NCI-H526 treated with DMSO at 0.1 percent for 48 hours (cell line): ENCODE measurements at regions not wholly inside any gene's neighbourhood (a gene's known extent, or its start where the extent isn't known, plus 50 kb on each side); places are given as distances from the start of the nearest gene placed in this dataset.
A peak's percentile ranks its signal among the peaks of the same experiment; 100 is the strongest.

ENCODE experiments used
- DNase-seq: peaks from one replicate; lab custom pipeline; 2025; lab: John Stamatoyannopoulos, UW

DNA sequence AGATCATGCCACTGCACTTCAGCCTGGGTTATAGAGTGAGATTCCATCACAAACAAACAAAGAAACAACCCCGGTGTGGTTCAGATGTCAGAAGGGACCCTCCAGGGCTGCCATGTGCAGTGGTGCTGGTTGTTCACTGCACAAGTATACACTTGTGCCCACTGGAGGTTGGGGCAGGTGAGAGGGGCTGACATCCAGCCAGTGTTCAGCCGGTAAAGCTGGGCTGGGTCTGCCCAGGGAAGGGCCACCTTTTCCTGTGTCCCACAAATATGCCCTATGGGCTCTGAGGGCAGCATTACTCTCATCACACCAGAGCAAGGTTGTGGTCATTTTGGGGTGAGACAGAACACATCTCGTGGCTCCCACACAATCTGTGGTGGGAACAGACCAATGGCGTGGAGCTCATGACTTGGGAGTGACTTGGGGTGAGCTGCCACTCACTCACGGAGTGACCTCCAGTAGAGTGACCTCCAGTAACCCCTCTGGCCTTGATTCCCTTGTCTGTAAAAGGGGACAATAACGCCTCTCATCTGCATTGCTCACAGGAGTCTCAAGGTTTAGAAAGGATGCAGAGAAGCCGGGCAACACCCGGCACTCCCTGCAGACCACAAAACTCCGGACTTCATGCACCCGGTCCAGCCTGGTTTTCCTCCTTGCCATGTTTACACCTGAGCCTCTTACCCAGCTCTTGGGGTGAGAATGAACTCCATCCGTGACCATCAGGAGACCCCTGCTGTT lies 69.0 kb upstream of the VRK1 start:
- no peak for DNase-seq

DNA sequence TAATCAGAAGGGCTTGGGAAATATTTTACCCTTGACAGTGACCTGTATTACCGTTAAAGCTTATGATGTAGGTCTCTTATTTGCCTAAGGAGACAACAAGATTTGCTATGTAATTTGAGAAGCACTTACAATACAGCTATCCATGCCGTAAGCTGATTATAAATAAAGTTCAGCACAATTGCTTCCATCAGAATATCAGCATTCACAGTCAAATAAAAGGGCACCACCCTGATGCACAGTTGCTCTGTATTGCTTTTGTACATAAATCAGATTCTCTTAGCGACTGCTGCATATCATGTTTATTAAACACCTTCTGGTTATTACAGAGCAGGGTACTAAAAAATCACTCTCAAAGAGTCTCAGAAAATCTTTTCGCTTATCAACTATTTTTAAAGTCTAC lies 67.3 kb upstream of the VRK1 start:
- DNase-seq, result peak; percentile 88

DNA sequence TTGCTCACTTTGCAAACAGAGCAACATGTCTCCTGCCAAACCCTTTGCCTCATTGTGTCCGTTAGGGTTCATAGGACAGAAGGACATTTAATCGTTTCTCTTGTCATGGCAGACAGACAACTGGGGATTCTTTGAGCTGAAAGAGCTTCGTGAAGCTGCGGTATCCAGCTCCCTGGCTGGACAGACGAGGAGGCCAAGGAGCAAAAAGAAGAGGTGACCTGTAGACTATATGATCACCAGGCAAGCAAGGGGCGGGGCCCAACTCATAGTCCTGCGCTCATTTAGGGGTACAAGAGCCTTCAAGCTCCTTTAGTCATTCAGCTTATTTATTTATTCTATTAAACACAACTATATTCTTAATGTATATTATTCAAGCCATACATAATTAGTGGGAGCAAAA lies 66.8 kb upstream of the VRK1 start:
- DNase-seq, result no peak

DNA sequence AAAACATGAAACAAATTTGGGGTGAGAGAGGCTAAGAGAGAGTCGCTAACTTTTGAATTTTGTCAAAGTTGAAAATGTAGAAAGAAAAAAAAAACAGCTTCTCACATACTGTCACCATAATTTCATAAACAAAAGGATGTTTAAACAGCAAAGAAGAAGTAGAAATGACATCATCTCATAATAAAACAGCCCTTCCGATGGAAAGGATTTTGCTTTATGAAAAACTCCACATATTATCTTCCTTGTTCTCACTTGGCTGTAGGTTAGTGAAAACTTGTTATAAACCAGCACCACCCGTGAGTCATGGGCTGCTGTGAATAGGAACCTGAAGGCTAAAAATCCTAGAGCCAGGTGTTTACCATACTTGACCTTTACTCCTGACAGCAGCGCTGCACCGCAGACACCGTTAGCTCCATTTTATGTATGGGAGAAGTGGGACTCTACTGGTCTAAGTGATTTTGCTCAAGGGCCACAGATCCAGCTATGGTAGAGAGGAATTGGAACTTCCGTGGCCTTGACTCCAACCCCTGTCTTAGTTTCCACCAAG lies 63.0 kb upstream of the VRK1 start:
- no peak for DNase-seq

DNA sequence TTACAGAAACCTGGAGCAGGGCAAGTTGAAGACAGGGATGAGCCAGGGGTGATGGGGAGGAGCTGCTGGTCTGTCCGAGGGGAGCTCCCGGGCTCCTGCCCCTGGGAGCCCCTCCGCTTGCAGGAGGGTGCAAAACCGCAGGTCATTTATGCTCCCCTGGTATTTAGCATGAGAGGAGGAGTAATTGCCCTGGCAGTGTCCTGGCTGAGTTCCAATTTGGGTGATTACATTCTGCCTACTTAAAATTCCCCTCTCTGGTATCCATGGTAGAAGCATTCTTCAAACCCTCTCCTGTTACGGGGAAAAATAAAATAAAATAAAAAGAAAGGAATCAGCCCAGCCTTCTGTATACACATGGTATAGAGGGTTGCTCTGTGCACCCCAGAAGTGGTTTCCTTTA lies 61.7 kb upstream of the VRK1 start:
- peak; percentile 31 for DNase-seq

DNA sequence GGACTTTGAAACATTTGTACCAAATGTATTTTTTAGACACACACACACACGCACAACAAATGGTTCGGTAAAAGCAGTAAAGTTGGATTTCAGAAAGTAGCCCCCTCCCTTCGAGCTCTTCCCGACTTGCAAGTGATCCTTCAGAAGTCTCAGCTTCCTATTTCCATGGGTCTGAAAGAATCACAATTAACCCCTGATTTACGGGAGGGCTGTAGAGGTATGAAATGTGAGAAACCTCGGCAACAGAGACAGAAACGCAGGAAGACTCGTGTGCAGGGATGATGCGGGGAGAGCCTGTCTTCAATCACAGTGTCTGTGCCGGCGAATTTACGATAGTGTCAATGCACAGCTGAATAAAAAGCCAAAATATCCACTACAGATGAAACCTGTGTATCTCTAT lies 60.7 kb upstream of the VRK1 start:
- no peak for DNase-seq

DNA sequence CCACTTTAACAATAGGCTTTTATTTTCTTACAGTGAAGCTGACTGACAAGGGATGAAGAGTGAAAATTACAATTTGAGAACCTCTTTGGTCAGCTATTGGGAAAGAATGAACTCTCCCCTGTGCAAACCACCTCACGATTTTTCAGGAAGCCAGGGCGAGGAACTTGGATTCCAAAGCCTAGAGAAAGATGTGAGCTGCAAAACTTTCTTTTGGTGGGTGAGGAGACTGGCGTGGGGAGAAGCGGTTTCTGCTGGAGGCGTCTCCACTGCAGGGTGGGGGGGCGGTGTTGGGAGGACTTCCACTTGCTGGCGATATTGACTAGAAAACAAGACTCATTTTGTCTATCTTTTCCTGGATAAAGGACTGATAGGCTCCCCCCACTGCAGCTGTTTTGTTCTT lies 59.3 kb upstream of the VRK1 start:
- DNase-seq, result no peak

DNA sequence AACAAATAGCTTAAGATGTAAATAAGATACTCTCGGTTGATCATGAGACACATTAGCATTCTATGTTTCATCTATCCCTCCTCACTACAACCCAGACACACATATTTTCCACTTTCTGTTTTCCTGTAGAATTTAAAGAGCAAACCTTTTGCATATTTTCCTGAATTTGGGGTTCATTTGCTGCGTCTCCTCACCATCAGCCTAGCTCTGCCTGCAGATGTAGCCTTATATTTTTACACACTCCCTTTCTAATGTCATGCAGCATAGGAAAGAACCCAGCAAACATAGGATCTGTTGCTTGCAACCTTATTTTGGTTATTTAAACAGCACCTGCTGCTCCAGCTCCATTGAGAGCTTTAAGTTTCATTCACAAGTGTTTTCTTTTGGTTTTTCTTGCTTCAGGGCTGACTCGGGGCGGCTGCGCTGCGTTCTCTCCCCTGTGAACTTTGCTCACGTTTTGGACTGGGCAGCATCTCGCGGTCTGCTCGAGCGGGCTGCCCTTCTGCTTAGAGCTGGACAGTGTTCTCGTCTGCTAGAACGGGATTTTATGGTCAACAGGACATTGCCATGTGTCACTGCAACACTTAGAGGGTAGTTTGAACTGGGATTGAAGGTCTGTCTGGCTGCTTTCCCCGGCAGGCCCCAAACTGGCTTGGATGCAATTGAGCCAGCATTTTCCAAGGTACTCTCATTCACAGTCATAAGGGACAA lies 57.8 kb upstream of the VRK1 start:
- DNase-seq, result peak; percentile 82

DNA sequence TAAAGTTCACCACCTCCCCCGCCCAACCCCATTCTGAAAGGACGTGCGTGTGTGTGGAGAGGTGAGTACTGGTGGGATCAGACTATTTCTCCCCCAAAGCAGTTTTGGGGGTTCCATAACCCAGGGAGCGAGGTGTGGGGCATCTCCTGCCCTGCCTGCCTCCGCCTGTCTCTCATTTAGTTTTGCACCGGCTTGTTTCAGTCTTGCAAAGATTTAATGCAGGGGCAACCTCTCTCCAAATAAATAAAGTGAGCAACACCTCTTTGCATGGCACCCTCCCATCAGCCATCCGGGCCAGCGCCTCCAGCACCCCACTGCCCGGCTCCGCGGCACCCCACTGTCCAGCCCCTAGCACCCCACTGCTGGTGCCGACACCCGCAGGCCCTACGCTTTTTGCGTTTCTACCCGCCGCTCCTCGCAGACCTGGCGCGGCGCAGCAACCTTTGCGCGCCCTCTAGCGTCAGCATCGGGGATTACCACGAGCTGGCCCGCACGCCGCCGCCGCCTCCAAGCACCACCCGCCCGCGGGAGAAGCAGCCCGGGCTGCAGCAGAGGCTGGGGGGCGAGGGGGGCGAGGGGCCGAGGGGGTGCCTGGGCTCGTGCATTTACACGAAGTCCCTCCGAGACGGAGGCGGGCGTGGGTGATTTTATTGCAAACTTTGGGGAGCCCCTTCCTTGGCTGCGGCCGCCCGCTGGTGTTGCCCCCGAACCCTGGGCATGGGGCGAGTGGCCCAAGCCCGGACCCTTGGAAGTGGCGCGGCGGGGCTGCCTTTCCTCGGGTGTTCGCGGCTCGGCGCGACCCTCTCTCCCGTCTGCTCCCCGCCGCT lies 55.8 kb upstream of the VRK1 start:
- DNase-seq, result peak; percentile 54

DNA sequence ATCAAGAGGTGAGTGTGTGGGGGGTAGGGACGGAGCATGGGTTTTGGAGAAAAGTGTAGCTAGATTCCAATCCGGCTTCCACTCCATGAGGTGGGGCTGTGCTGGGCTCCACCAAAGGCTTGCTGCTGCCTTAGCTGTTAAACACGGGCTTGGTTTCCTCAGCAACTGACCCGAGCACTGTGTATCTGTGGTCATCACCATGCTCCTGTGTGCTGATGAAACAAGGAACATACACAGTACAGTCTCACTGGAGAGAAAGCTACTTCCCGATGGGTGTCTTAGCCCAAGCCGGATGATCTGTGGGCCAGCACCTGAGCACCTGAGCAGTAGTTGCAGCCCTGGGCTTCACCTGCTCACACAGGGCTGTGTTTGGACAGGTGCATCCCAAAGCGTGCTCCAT lies 52.9 kb upstream of the VRK1 start:
- DNase-seq, result no peak

DNA sequence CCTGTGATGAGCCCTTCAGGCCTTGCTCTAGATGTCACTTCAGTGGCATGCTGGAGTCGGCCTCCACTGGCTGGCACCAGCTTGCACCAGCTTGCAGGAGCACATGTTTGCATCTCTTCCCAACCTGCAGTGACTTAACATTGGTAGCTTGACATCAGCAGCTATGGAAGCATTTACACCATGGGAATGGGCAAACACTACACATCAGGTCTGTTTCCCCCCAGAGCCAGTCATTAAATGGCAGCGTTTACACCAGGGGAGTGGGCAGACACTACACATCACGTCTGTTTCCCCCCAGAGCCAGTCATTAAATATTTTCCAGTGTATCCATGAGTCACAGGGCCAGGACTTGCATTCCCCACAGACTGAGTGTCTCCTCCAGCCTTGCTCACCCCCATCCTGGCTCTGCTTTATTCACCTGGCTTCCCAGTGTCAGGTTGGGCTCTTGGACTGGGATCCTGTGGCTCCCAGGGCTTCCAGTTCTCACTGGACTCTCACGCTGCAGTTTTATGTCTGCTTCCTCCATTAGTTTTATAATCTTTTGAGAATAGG lies 51.6 kb upstream of the VRK1 start:
- no peak for DNase-seq

DNA sequence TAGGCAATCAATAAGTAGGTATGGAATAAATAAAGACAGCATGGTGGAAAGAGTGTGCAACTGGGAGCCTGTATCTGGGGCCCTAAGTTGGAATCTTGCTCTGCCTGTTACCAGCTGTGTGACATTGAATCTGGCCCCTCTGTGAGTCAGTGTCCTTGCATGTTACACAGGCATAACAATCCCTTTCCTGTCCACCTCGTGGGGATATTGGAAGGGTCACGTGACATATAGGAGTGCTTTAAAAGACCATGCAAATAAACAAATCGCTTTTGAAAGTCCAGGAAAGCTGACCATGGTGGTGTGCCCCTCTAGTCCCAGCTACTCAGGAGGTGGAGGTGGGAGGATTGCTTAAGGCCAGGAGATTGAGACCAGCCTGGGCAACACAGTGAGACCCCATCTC lies 51.1 kb upstream of the VRK1 start:
- DNase-seq, result no peak

DNA sequence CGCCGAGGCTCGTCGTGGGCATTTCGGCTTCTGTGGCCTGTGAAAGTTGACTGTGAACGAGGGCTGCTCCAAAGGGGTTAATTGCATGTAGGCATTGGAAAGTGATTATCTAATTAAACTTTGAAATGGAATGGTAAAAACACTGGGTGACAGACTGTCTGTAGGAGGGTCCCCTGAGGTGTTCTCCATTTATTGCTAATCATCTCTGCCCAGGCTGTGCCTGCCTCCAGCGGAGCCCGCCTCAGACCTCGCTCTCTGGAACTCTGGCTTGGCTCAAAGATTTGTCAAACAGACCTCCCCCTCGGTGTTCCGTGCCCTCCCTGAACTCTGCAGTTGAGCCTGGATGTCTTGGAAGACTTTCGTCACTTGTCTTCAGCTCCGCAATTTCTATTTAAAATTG lies 50.2 kb upstream of the VRK1 start:
- no peak for DNase-seq
